ELF-1 (cell line): ENCODE measurements at regions not wholly inside any gene's neighbourhood (a gene's known extent, or its start where the extent isn't known, plus 50 kb on each side); places are given as distances from the start of the nearest gene placed in this dataset.
"Not testable (repeated sequence)": the region's sequence is repeated elsewhere in the genome, so short reads cannot be mapped to it uniquely, and the experiment has no call there.

ENCODE experiments used
- DNase-seq: peaks from one replicate; pipeline ENCODE4 v3.0.0-alpha.2; 2016; ENCODE audit warnings: low read depth, low spot score

DNA sequence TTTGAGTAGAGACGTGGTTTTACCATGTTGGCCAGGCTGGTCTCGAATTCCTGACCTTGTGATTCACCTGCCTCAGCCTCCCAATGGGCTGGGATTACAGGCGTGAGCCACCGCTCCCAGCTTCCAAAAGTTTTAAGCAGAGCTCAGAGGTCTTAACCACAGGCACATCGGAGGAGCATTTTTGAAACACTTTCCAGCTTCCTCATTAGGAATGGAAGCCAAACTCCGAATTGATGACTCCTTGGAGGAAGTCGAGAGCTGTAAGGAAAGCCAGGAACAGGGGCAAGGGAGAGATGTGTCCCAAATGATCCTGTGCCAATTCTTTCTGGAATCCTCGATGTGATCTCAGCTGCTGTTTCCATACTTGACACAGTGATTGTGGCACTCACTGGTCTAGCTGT lies 56.2 kb upstream of the CCZ1B start:
- not testable (repeated sequence) for DNase-seq

DNA sequence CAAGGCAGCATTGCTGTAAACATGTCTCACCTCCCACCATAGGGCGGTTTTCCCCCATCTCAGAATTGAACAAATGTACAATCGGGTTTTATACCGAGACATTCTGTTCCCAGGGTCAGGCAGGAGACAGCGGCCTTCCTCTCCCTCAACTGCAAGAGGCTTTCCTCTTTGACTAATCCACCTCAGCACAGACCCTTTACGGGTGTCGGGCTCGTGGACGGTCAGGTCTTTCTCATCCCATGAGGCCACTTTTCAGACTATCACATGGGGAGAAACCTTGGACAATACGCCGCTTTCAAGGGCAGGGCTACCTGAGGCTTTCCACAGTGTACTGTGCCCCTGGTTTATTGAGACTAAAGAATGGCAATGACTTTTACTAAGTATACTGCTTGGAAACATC lies 57.7 kb upstream of the CCZ1B start:
- not testable (repeated sequence) for DNase-seq

GRCh38 chr7:6886198-6886597 lies 60.1 kb upstream of the CCZ1B start:
- DNase-seq = no peak

GRCh38 chr7:6888267-6889045 lies 62.4 kb upstream of the CCZ1B start:
- DNase-seq = not testable (repeated sequence)

DNA sequence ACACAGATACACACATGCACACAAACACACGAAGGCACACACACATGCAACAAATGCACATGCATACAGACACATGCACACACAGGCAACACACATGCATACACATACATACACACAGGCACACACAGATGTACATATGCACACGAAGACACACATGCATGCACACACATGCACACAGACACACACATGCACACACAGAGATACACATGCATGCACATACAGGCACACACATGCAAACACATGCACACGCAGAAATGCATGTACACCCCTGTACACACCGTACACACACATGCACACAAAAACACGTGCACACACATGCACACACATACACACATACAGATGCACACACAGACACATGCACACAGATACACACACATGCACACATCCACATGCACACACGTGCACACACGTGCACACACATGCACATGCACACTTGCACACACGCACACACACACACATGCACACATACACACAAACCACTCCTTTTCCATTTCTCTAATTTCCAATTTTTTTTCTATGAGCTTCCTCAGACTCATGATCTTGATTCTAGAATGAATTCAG lies 63.3 kb upstream of the CCZ1B start:
- DNase-seq = no peak

GRCh38 chr7:6902097-6902518 lies 76.0 kb upstream of the CCZ1B start:
- peak; percentile 87 for DNase-seq

DNA sequence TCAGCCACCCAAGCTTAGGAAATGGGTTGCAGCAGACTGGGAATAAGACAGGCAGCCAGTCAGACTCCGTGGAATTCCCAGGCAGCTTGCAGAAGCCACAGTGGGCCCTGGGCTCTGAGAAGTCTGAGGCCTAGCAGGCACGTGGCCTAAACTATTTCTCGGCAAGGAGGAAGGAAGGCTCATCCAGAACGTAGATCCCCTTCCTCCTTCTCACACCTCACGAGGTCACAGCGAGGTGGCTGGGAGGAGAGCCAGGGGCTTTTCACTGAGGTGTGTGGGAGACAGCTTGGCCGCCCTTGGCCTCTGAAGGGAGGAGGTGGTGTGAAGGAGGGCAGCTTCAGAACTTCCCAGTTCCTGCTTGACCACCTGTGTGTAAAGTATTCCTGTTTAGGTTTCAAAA lies 77.2 kb upstream of the CCZ1B start:
- not testable (repeated sequence) for DNase-seq

GRCh38 chr7:6903792-6904191 lies 77.7 kb upstream of the CCZ1B start:
- not testable (repeated sequence) for DNase-seq

DNA sequence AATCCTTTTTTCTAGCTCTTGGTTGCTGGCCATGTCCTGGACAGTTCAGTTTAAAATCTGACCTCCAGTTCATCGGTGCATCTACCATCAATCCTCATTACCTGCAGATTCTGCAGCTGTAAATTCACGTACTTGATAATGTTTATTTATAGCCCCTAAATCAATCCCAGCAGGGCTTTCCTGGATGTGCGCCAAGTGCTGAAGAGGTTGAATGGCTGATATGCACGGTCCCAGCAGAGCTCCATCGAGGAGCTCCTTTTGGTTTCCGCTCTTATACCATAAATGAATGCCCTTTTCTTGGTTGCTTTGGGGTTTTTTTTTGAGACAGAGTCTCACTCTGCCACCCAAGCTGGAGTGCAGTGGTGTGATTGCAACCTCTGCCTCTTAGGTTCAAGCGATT lies 91.2 kb upstream of the CCZ1B start:
- no peak for DNase-seq

DNA sequence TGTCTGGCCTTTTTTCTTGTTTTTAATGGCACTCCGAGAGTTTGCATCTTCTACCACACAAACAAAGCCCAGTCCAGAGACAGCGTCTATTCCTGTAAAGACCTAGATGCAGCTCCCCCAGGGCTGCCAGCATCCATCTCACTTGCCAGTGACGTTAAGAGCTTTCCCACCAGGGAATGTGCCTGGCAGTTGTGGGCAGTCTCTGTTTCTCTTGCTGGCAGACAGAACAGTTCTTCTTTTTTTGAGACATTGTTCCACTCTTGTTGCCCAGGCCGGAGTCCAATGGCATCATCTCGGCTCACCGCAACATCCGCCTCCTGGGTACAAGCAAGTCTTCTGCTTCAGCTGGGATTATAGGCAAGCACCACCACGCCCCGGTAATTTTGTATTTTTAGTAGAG lies 93.1 kb upstream of the CCZ1B start:
- DNase-seq = not testable (repeated sequence)

GRCh38 chr7:6924523-6924922 lies 98.4 kb upstream of the CCZ1B start:
- DNase-seq = not testable (repeated sequence)

DNA sequence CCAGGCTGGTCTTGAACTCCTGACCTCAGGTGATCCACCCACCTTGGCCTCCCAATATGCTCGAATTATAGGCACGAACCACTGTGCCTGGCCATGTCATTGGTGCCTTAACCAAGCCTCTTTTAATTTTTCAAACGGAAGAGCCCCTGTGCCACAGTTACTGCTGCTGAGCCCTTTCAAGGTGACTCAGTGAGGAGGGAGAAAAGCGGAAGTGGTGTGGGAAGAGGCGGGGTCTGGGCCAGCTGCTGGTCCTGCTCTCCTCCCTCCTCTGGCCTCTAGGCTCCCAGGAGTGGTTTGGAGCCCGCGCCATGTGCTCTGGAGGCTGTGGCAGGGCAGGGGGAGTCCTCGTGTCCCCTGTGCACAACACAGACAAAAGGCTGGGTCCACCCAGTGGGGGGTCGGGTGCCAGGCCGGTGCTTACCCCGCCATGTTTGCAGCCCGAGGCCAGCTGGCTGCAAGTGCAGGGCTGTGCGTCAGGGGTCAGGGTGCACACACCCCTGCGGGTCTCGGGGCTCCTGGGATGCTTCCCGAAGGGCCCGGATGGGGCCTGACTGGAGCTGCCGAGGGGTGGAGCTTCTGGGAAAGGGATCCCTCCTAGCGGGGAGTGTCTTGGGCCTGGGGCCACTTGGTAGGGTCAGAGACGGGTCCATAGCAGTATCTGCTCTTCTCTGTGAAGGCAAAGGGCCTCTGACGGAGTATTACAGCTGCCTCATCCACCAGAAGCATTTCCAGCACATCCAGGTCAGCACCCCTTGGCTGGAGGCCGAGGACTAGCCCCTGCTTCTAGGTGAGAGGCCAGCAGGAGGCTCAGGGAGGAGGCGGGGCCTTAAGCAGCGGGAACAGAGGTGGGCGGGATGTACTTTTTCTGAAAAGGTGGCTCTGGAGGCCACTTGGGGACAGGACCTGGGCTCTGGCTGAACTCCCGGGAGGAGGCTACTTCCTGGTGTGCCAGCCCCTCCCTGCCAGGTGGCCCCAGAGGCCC lies 100.4 kb upstream of the CCZ1B start:
- DNase-seq = peak; percentile 55

DNA sequence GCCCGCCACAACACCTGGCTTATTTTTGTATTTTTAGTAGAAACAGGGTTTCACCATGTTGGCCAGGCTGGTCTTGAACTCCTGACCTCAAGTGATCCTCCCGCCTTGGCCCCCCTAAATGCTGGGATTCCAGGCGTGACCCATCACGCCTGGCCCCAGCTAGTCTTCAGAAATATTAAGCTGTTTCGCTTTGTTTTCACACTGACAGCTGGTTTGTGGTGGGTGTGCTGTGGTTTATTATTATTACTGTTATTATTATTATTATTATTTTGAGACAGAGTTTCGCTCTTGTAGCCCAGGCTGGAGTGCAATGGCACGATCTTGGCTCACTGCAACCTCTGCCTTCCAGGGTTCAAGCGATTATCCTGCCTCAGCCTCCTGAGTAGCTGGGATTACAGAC lies 101.6 kb upstream of the CCZ1B start:
- not testable (repeated sequence) for DNase-seq

DNA sequence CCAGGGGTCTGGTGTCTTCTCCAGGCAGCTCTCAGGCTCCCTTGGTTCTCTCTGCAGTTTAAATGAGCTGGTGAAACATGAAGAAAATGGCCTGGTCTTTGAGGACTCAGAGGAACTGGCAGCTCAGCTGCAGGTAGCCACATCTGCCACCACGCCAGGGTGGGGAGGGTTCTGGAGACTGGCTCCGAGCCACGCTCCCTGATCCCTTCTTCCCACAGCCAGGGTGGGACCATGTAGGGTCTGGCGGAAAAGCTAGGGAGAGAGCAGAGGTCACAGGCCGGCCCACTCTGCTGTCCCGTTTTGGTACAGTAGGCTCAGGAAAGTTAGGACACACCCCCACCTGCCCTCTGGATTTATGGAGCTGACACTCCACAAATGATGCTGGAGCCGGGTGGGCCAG lies 103.5 kb upstream of the CCZ1B start:
- DNase-seq = not testable (repeated sequence)

- DNase-seq = not testable (repeated sequence)
Observed at GRCh38 chr7:6930081-6930635, 104.1 kb upstream of the CCZ1B start.

- peak; percentile 39 for DNase-seq
Observed at GRCh38 chr7:6930787-6931186, 104.7 kb upstream of the CCZ1B start.

DNA sequence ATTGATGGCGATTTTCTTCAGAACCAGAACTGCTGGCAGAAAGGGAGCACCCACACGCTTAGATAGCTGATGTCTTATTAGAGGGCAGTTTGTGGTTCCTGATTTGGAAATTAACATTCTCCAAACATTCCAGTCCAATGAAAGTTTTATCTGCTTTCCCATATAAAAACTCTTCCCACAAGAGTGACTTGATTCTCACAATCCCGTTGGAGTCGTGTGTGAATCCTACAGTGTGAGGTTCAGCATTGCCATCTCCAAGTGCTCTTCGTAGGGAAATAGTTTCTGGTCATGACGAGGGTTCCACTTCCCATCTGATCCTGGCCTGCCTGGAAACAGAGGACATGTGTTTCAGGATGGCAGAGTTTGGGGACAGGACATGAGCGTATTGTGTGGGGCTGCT lies 105.4 kb upstream of the CCZ1B start:
- DNase-seq = not testable (repeated sequence)

GRCh38 chr7:6933954-6934632 lies 108.0 kb upstream of the CCZ1B start:
- not testable (repeated sequence) for DNase-seq

GRCh38 chr7:6934981-6935380 lies 108.9 kb upstream of the CCZ1B start:
- no peak for DNase-seq

DNA sequence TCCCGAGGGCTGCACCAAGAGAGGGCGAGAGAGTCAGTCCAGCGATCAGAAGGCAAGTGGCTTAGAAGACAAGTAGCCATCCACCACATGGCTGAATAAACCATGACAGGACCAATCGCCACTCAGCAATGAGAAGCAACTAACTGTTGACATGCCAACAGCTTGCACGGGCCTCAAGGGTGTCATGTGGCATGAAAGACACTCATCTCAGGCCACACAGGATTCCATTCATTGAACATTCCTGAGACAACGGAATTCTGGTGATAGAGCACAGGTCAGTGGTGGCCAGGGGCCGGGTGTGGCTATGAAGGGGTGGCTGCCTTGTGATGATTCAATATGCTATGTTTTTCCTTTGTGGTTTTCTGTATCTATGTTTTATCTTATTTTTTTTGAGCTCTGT lies 110.6 kb upstream of the CCZ1B start:
- DNase-seq = not testable (repeated sequence)

GRCh38 chr7:6937746-6938145 lies 111.7 kb upstream of the CCZ1B start:
- DNase-seq = not testable (repeated sequence)
